COLO829 (cell line): ENCODE measurements at regions not wholly inside any gene's neighbourhood (a gene's known extent, or its start where the extent isn't known, plus 50 kb on each side); places are given as distances from the start of the nearest gene placed in this dataset.

ENCODE experiments used
- DNase-seq: peaks from one replicate; pipeline ENCODE4 v3.0.0; 2012; ENCODE audit warnings: low spot score

GRCh38 chr3:177983320-177983719 lies 552.9 kb upstream of the KCNMB2 start:
- no peak for DNase-seq

DNA sequence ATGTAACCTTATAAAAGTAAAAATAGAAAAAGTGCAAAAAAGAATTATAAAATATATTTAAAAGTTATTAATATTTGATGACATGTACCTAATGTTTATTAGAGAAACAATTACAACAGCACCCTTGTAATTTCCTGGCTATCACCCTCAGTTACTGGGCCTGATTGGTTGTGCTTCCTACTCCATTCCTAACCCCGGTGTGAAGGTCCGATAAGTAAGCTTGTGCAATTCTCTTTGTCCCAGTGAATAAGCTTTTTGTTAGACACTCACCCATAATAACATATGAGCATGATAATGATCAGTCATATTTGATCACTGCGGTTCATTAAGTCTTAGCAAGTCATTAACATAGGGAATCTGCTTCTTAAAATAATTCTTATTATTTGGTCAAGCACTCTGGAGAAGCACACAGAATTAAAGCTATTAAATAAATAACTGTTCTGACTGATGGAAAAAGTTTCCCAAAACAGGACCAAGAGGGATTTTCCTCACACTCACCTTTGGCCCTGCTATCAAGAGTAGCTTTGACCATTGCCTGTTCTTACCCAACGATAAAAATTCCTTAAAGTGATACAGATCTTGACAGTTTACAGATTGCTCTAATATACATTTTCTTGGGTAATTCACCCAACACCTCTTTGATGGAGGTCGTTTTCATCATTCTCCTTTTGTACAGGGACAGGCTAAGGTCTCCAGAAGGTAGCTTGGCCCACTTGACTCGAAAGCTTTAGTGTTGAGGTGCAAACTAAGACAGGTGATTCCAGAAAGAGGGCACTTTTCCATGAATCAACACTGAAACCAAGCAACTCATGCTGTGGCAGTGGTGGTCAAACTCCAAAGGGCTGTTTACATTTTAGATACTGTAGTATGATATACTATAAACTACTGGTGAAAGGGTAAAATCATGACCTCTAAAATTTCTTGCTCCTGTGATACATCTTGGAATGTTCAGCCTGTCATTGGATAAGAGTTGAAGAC lies 543.0 kb upstream of the KCNMB2 start:
- DNase-seq = peak; percentile 40

- DNase-seq = no peak
Observed at GRCh38 chr3:177994976-177995375, 541.3 kb upstream of the KCNMB2 start.

DNA sequence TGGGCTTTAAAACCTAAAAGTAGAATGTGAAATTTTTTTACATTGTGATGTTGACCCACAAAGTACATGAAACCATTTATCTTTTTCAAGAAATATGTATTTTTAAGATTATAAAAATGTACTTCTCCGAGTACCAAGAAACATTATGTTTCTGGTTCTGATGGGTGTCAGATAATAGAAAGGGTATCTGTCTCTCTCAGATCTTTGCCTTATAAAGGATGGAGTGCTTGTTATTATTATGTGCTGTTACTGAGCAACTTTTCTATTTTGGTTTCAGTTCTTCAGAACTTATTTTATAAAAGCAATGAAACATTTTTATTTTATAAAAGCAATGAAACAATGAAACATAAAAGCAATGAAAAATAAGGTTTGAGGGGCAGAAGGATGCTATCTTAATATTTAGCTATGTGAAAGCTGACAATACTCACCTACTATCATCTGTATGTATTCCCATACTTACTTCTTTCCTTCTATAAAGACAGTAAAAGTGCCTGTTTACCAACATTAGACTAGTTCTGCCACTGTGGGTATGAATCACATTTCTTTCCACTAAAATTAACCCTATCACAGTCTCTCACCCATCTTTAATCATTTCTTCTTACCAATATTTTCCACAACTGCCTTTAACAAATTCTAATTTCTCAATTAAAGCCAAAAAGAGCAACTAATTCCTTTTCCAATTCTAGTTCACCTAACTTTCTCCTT lies 540.7 kb upstream of the KCNMB2 start:
- no peak for DNase-seq

DNA sequence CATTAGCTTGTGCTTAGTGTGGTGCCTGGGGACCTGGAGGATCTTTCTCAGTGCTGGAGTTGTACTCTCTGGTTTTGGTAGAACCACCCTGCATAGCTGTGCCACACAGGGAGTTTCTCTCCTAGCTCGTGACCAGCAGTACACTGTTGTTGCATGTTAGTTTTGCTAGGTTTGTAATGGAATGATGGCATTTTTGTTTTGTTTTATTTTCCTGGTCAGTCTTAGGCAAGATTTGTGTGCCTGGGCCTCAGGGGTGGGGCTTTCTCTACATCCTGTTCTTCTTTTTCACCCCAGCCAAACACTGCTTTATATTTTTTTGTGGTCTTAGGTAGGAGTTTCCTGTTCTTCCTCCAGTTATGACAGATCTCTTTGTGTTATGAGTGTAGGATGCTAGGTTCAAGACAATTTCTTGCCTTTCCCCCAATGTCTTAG lies 534.5 kb upstream of the KCNMB2 start:
- DNase-seq = no peak

- no peak for DNase-seq
Observed at GRCh38 chr3:178002113-178002512, 534.1 kb upstream of the KCNMB2 start.

- no peak for DNase-seq
Observed at GRCh38 chr3:178003756-178004155, 532.5 kb upstream of the KCNMB2 start.

GRCh38 chr3:178005961-178006360 lies 530.3 kb upstream of the KCNMB2 start:
- peak; percentile 89 for DNase-seq

DNA sequence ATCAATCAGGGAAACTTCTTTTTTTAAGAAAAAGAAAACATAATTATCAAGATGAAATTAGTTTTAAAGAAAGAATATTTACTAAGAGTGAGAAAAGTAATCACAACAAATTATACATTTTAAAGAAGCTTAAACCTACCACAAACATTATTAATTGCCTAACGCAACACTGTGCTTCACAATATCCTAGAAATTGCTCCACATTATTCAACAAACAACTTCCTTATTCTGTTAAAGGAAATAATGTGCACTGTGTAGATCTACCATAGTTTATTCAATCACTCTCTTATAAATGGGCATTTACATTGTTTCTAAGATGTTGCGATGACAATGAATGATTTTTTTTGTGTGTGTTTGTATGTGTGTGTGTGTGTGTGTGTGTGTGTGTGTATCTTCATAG lies 525.9 kb upstream of the KCNMB2 start:
- DNase-seq = no peak

- DNase-seq = no peak
Observed at GRCh38 chr3:178019645-178020044, 516.6 kb upstream of the KCNMB2 start.

GRCh38 chr3:178022599-178022998 lies 513.6 kb upstream of the KCNMB2 start:
- peak; percentile 13 for DNase-seq

- no peak for DNase-seq
Observed at GRCh38 chr3:178028933-178029332, 507.3 kb upstream of the KCNMB2 start.

DNA sequence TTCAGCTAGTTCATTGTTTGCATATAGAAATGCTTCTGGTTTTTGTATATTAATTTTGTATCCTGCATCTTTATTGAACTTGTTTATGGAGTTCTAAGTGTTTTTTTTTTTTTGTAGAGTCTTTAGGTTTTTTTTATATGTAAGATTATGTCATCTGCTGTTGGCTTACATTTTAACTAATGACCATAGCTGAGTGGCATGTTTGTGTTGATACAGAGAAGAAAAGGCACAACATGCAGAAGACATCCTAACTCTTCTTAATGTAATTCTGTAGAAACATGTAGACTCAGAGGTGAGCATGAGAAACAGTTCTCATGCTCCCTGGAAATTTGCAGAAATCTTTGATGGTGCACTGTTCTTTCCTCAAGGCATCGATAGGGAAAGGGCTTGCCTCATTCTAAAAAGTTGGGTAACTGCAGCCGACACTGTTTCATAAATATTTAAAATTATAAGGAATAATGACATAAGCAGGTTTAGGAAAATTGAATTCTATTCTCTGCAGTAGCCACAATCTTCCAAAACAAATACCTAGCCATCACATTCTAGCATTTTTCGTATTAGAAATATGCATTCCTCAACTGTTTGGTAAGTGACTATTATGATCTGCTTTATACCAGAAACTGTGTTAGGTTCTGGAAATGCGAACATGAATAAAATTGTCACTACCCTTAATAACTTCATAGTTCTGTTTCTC lies 499.6 kb upstream of the KCNMB2 start:
- DNase-seq = no peak

- no peak for DNase-seq
Observed at GRCh38 chr3:178041931-178042330, 494.3 kb upstream of the KCNMB2 start.

DNA sequence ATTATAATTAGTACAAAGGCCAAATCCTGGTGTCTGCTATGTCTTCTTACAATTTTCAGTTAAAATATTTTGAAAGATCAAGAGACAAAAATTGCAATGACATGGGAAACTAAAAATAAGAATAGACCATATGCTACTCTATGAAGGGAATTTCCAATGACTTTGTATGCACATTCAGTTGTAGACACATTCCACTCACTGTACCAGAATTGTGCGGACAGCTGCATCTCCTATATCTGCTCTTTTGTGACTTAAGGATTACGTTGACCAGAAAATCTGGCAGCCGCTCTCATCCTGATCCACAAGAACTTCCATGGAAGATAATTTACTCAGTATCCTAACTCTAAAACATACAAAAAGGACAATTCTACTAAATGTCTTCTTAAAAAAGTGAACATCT lies 493.9 kb upstream of the KCNMB2 start:
- DNase-seq = no peak

DNA sequence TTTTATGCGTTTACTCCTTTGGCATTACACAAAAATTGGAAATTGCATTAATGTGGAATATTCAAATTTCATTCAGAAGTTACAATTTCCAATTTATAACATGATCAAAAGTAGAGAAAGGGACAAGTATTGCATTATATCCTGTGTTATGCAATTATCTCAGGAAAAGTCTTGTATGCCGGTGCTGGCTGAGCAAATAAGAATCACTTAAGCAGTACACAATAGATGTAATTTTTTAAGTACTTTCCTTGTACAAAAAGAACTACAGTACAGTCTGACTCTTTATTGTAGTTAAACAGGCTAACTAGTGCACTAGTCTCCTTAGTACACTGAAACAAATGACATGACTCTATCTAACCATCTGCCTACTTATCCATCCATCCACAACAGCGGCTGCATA lies 493.2 kb upstream of the KCNMB2 start:
- DNase-seq = no peak

DNA sequence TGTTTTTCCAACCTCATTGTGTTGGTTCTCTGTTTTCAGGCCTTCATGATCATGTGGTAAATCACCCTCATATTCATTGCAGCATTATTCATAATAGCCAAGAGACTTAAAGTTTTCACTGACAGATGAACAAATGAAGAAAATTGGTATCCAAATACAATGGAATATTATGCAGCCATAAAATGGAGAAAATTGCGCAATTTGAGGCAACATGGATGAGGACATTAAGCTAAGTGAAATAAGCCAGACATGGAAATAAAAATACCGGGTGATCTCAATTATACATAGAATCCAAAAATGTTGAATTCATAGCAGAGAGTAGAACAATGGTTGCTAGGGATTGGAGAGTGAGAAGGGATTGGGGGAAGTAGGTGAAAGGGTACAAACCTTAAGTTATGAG lies 491.9 kb upstream of the KCNMB2 start:
- no peak for DNase-seq

- DNase-seq = no peak
Observed at GRCh38 chr3:178047496-178047895, 488.7 kb upstream of the KCNMB2 start.

GRCh38 chr3:178048768-178049167 lies 487.5 kb upstream of the KCNMB2 start:
- DNase-seq = no peak

DNA sequence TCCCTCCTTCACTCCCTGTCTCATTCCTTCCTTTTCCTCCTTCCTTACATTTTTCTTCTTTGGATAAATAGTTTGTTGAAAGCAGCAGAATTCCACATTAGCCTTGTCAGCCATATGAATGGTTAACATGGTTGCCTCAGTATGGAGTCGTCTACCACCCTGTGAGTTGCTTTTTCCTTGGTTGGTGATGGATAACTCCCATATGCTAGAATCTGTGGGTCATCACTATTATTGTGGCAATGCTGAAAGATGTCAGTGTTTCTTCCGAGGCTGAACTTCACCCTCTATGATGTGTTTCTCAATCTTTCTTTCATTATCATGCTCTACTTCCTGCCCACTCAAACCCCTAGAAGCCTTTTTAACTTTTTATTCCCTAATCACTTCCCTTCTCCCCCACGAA lies 481.8 kb upstream of the KCNMB2 start:
- no peak for DNase-seq

- no peak for DNase-seq
Observed at GRCh38 chr3:178055939-178056338, 480.3 kb upstream of the KCNMB2 start.

DNA sequence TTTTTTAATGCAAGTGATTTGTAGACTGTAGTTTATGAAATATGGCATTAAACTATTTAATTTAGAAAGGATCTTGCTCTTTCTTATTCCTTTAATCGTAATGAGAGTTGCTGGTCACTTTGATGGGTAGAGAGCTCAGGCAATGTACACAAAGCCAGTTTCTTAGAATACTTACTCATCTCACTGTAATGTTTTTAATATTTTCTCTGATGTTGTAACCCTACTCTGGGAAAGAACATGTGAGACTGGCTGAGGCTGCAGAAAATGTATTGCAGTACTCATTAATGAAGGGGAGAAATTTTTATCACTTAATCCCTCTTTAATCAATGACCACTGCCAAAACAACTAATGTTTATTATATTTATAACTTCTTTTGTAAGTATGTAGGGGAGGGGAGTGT lies 479.4 kb upstream of the KCNMB2 start:
- DNase-seq = no peak

DNA sequence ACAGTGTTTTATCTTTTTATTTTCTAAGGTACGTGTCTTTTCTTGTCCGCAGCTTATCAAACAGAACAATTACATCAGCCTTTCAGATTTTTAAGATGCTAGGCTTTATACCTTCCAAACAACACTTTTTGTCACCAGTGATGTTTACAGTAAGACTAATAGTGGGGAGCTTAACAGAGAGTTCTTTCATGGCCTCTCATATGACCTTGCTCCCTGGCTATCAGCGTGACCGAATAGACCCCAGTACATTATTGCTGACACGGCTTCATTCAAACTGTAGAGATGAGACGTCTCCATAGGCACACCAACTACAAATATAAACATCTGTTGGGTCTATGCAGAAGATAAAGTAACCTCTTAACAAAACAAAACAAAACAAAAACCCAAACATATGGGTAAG lies 477.6 kb upstream of the KCNMB2 start:
- DNase-seq = peak; percentile 49
